ENCODE measurements at regions not wholly inside any gene's neighbourhood (a gene's known extent, or its start where the extent isn't known, plus 50 kb on each side); places are given as distances from the start of the nearest gene placed in this dataset.

DNA sequence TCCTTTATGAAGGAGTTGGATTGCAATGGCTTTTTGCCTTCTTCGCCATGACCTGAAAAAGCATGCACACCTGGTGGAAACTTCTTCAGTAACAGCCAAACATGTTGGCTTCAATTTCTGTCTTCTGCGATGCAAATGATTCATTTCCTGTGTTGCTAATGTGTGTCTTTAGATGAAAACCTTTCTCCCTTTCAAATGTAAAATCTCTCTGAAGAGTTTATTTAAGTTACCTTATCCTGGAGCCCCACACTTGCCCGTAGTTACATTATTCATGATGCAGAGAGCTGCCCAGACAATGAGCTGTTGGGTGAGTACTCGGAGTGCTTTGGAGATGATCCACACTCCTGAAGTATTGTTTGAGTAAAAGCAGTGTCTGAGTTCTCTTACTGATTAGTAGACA is 1100.9 kb downstream of the RPA4 start:
- Histone ChIP-seq H3K27me3 (ENCODE audit: control insufficient read depth, insufficient read depth, low read length) (no peaks in the 10 kb centered on the region), H3K9me3 (ENCODE audit: control insufficient read depth, insufficient read depth, low read length) (no peaks in the 10 kb centered on the region), H3K36me3 (ENCODE audit: control insufficient read depth, insufficient read depth, low read length) (no peaks in the 10 kb centered on the region), H3K27ac (ENCODE audit: low read length) (no peak overlapping the region), H3K4me1 (ENCODE audit: control insufficient read depth, insufficient read depth, low read length) (no peaks in the 10 kb centered on the region), H3K4me3 (ENCODE audit: low read length) (no peak overlapping the region)
- Mint-ChIP-seq H3K27ac (no peak overlapping the region), H3K27me3 (ENCODE audit: low read depth in 2 of 2) (no peaks in the 10 kb centered on the region), H3K9me3 (peaks cover 2 to 3% of the 10 kb centered on the region in 2 donors), H3K4me1 (no peaks in the 10 kb centered on the region), H3K4me3 (no peak overlapping the region), H3K36me3 (no peaks in the 10 kb centered on the region)
- DNase-seq (no peak), ATAC-seq (no peak)
- TF ChIP-seq, protein P1, sequence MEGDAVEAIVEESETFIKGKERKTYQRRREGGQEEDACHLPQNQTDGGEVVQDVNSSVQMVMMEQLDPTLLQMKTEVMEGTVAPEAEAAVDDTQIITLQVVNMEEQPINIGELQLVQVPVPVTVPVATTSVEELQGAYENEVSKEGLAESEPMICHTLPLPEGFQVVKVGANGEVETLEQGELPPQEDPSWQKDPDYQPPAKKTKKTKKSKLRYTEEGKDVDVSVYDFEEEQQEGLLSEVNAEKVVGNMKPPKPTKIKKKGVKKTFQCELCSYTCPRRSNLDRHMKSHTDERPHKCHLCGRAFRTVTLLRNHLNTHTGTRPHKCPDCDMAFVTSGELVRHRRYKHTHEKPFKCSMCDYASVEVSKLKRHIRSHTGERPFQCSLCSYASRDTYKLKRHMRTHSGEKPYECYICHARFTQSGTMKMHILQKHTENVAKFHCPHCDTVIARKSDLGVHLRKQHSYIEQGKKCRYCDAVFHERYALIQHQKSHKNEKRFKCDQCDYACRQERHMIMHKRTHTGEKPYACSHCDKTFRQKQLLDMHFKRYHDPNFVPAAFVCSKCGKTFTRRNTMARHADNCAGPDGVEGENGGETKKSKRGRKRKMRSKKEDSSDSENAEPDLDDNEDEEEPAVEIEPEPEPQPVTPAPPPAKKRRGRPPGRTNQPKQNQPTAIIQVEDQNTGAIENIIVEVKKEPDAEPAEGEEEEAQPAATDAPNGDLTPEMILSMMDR (IDR thresholded peaks at IDR 0.05): no peak
- WGBS (ENCODE audit: insufficient coverage): 57% methylated on average over 3 of the region's 4 CpGs
- intact Hi-C loops (cut with micrococcal nuclease): no loop called here

DNA sequence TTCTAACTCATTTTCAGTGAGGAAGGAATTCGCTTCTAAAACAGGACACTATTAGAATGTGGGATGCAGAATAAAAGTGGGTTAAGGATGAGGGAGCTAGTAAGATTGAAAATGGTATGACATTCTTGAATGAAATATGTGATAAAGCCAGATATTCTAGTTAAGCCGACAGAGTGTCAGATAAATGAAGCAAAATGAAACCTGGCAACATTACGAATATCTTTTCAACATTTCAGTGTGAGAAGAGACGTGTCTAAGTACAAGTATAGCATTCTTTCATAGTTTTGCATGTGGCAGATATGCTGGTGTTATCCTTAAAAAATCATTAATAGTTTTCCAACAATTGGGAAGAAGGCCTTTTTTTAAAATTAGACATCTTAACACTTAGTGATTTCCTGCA is 1101.4 kb downstream of the RPA4 start:
- 92% methylated on average over 2 of the region's 4 CpGs for WGBS (ENCODE audit: insufficient coverage)
- no peaks in the 10 kb centered on the region for H3K27me3 Mint-ChIP-seq (ENCODE audit: low read depth in 2 of 2)
- H3K36me3 ChIP-seq (ENCODE audit: control insufficient read depth, insufficient read depth, low read length): no peaks in the 10 kb centered on the region
- no peaks in the 10 kb centered on the region for H3K27me3 ChIP-seq (ENCODE audit: control insufficient read depth, insufficient read depth, low read length)
- ATAC-seq: no peak
- no peak overlapping the region for H3K4me3 ChIP-seq (ENCODE audit: low read length)
- TF ChIP-seq, protein P1 (IDR thresholded peaks at IDR 0.05): no peak
- no peaks in the 10 kb centered on the region for H3K36me3 Mint-ChIP-seq
- H3K4me1 ChIP-seq (ENCODE audit: control insufficient read depth, insufficient read depth, low read length): no peaks in the 10 kb centered on the region
- no peak overlapping the region for H3K27ac ChIP-seq (ENCODE audit: low read length)
- DNase-seq: no peak
- no peak overlapping the region for H3K4me3 Mint-ChIP-seq
- no peaks in the 10 kb centered on the region for H3K9me3 ChIP-seq (ENCODE audit: control insufficient read depth, insufficient read depth, low read length)
- peaks cover 2 to 3% of the 10 kb centered on the region in 2 donors for H3K9me3 Mint-ChIP-seq
- no peak overlapping the region for H3K27ac Mint-ChIP-seq
- H3K4me1 Mint-ChIP-seq: no peaks in the 10 kb centered on the region
- intact Hi-C loops (cut with micrococcal nuclease): no loop called here

DNA sequence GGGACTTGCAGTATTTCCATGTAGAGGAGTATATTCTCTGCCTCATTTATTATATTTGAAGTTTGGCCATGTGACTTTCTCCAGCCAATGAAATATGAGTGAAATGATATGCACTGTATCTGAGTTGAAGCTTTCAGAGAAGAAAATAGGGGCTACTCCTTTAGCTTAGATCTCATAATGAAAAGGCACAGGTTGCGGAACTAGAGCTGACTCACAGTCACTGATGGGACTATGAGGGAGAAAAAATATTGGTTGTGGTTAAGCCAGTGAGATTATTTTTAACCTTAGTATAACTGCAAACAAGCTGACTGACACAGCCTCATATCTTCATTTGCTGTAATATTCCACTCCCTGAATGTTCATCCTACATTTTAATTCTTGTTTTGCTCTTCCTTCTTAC is 1104.3 kb downstream of the RPA4 start:
- H3K9me3 Mint-ChIP-seq: peaks cover 2 to 8% of the 10 kb centered on the region in 2 donors
- no peaks in the 10 kb centered on the region for H3K4me1 Mint-ChIP-seq
- TF ChIP-seq, protein P1 (IDR thresholded peaks at IDR 0.05): no peak
- no peak for DNase-seq
- no peak overlapping the region for H3K27ac ChIP-seq (ENCODE audit: low read length)
- H3K4me1 ChIP-seq (ENCODE audit: control insufficient read depth, insufficient read depth, low read length): no peaks in the 10 kb centered on the region
- intact Hi-C loops (cut with micrococcal nuclease): no loop called here
- H3K36me3 ChIP-seq (ENCODE audit: control insufficient read depth, insufficient read depth, low read length): no peaks in the 10 kb centered on the region
- H3K36me3 Mint-ChIP-seq: no peaks in the 10 kb centered on the region
- H3K9me3 ChIP-seq (ENCODE audit: control insufficient read depth, insufficient read depth, low read length): peaks cover 4% of the 10 kb centered on the region
- no CpG with 5 or more reads among the region's 1 CpG for WGBS (ENCODE audit: insufficient coverage)
- H3K4me3 ChIP-seq (ENCODE audit: low read length): no peak overlapping the region
- H3K27me3 Mint-ChIP-seq (ENCODE audit: low read depth in 2 of 2): no peaks in the 10 kb centered on the region
- H3K27me3 ChIP-seq (ENCODE audit: control insufficient read depth, insufficient read depth, low read length): no peaks in the 10 kb centered on the region
- no peak overlapping the region for H3K27ac Mint-ChIP-seq
- no peak overlapping the region for H3K4me3 Mint-ChIP-seq
- no peak for ATAC-seq

DNA sequence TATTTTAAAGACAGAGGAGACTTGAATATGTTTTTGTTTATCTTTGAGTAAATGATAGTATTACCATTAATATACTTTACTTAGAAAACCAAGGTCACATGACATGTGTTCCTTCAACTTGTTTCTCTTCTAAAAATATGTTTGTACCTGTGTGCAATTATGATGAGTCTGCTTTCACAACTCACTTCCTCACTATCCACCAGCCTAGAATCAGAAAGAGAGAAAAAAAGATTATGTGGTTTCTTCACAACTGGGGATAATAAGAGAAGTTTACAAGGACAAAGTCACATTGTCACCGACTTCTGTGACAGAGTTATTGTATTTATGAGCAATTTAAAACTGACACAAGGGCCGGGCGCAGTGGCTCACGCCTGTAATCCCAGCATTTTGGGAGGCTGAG is 1112.1 kb downstream of the RPA4 start:
- Mint-ChIP-seq H3K4me3 (no peak overlapping the region), H3K27me3 (ENCODE audit: low read depth in 2 of 2) (no peaks in the 10 kb centered on the region), H3K4me1 (no peaks in the 10 kb centered on the region), H3K9me3 (peaks cover 0 to 11% of the 10 kb centered on the region in 2 donors), H3K27ac (no peak overlapping the region), H3K36me3 (no peaks in the 10 kb centered on the region)
- no peak for DNase-seq
- Histone ChIP-seq H3K9me3 (ENCODE audit: control insufficient read depth, insufficient read depth, low read length) (peaks cover 4% of the 10 kb centered on the region), H3K36me3 (ENCODE audit: control insufficient read depth, insufficient read depth, low read length) (no peaks in the 10 kb centered on the region), H3K4me1 (ENCODE audit: control insufficient read depth, insufficient read depth, low read length) (no peaks in the 10 kb centered on the region), H3K27ac (ENCODE audit: low read length) (no peak overlapping the region), H3K27me3 (ENCODE audit: control insufficient read depth, insufficient read depth, low read length) (no peaks in the 10 kb centered on the region), H3K4me3 (ENCODE audit: low read length) (no peak overlapping the region)
- no peak for ATAC-seq
- intact Hi-C loops (cut with micrococcal nuclease): no loop called here
- TF ChIP-seq, protein P1 (IDR thresholded peaks at IDR 0.05): no peak
- WGBS (ENCODE audit: insufficient coverage): 91% methylated on average over 4 of the region's 4 CpGs

Data from natural killer cell (primary cell).